ENCODE measurements at regions not wholly inside any gene's neighbourhood (a gene's known extent, or its start where the extent isn't known, plus 50 kb on each side); places are given as distances from the start of the nearest gene placed in this dataset.
A peak's percentile ranks its signal among the peaks of the same experiment; 100 is the strongest.
"Not testable (repeated sequence)": the region's sequence is repeated elsewhere in the genome, so short reads cannot be mapped to it uniquely, and the experiment has no call there.

DNA sequence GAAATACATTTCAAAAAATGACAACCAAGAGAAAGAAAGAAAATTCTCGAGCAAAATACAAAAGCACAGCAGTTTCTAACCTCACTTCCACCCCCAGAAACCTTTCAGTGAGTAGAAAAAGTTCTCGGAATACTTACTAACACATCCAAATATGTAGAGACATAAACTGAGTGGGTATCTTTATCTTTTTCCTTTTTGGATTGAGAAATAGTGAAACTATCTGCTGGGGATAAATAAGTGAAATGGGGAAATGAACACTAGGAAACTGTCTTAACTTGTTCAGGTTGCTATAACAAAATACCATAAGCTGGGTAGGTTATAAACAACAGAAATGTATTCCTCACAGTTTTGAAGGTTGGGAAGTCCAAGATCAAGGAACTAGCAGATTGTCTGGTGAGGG lies 72.0 kb downstream of the VCAM1 start:
- DNase-seq: no peak

DNA sequence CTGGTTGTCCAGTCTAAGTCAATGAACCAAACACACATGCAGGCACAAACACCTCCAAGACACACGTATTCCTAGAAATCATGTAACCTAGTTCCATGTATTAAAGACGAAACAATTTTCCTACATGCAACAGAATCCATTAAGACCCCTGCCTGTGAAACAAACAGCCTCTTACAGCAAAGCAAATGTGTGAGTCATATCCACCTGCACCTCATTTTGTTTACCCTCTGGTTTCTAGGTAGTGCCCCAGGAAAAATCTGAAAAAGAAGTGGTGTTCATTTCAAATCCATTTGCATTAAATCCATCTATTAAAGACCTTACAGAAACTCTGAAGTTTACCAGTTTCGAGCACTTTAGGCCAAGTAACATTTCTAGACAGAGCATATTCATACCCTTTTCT lies 74.1 kb downstream of the VCAM1 start:
- DNase-seq: peak; percentile 3

DNA sequence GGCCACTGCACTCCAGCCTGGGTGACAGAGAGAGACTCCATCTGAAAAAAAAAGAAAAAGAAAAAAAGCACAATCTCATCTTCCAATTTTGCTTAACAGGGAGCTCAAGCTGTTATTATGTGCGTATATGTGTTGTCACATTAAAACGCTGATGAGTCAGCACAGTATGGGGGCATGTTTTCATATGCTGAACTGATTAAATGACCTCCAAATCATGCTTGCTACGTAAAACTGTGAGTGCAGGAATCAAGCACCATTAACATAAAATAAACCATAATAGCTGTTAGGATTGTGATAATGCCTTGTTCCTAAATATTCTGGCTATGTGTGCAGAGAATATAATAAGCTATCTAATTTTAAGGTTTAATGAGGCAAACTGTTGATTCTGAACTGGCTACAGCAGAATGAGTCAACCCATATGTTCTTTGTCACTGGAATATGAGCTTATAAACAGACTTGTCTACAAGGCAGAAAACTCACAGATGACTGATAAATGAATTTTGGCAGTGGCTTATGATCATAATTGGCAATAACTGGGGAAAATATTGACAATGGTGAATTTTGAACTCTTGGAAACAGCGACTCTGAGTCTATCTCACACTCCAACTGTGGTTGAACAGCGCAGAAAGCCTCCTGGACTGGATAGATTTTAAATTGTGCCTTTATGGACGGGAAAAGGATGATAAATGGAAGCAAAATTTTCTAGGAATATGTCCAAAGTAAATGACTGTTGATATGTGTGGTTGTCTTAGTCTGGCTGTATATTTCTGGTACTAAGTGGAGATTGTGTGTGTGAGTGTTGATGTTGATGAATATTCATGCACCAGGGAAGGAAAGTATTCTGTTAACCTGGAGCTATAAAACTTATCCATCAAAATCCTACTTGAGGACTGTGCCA lies 75.5 kb downstream of the VCAM1 start:
- peak; percentile 77 for DNase-seq

DNA sequence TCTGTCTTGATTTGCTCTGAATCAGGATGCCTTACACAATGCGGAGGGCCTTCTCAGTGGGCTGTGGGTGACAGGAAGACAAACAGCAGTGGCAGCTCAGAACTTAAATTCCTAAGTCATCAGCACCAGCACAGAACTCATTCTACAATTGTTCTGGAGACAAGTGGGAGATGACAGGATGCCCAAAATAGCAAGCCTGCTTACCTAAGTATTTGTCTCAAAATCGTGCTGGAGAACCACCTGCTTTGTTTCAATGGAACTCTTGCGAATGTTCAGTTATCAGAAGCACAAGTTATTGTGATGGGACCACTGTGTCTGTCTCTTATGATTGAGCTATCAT lies 76.1 kb downstream of the VCAM1 start:
- no peak for DNase-seq

DNA sequence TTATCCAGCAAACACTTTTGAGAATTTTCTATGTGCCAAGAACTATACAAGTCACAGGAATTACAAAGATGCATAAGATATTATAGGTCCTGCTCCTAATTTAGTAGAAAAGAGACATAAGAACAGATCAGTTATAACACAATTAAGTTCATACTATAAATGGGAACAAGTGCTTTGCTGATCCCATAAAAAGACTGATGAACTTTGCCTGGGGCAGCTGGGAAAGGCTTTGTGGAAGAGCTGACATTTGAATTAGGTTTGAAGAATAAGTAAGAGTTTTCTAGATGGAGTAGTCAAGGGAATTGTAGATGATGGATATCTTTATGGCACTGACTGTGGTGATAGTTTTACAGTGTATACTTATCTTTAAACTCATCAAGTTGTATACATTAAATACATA lies 76.5 kb downstream of the VCAM1 start:
- DNase-seq: no peak

DNA sequence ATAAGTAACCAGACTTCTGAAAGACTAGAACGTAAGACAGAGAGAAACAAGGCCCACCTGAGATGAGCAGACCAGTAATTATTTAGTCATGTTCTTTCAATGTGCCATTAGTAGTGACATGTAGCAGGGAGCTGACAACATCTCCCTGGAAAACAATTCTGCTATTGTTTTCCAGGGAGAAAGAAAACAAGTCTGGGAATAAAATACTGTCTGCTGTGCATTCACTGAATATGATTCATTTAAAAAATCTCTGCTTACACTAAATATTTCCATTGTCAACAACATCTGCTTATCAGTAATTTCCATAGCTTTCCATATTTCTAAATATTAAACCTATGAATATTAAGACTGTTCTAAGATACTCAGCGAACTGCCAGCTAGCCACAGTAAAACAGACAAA lies 80.0 kb downstream of the VCAM1 start:
- DNase-seq: no peak

DNA sequence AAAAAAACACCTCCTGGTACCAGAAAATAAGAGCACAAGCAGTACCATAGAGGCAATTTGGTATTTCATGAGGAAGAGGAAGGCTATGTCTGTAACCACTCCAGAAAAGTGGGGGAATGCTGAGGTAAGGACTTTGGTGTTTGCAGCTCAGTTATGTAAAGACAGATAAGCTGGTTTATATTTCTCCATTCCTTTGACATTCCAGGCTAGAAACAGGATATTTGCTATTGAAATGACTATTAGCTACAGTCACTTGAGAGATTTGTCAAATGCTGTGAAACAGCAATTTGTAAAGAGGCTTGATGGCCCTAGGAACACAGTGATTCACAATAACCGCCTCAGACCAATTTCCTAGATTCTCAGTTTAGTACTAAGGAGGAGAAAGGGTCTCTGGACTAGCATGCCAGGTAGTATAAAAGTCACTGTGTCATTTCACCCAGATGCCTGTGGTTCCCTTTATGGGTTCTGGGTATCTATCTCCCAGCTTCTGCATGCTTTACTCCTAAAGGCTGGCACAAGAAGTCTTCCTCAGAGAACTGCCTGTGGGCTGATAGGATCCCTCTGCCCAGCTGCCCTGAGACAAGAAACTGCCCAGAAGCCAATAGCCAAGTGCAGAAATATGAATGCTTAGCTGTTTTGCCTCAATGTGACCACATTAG lies 80.5 kb downstream of the VCAM1 start:
- no peak for DNase-seq

DNA sequence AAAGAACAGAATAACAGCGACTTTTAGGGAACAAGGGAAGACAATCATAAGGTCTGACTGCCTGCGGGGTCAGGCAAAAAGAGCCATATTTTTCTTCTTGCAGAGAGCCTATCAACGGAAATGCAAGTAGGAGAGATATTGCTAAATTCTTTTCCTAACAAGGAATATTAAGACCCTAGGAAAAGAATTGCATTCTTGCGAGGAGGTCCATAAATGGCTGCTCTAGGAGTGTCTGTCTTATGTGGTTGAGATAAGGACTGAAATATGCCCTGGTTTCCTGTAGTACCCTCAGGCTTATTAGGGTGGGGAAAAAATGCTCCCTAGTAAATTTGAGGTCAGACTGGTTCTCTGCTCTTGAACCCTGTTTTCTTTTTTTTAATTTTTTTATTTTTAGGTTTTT lies 81.7 kb downstream of the VCAM1 start:
- not testable (repeated sequence) for DNase-seq

DNA sequence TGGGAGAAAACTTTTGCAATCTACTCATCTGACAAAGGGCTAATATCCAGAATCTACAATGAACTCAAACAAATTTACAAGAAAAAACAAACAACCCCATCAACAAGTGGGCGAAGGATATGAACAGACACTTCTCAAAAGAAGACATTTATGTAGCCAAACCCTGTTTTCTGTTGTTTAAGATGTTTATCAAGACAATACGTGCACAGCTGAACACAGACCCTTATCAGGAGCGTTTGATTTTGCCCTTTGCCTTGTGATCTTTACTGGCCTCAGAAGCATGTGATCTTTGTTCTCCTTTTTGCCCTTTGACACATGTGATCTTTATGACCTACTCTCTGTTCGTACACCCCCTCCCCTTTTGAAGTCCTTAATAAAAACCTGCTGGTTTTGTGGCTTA lies 83.7 kb downstream of the VCAM1 start:
- DNase-seq: not testable (repeated sequence)

DNA sequence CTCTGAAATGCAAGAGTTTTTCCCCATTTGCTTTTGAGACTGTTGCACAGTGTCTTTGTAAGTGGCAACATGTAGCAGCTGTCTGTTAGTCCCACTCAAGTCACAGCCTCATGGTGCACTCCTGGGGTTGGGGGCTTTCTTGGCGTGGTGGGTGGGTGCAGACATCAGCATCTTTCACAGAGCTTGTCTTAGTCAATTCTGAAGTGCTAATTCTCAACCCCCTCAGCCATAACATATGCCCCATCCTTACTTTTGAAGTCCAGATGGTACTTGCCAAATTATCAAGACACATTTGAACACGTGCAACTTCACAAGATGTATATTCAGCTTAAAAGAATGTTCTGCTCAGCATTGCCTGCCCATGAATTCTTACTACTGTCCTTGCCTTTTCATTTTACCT lies 87.1 kb downstream of the VCAM1 start:
- no peak for DNase-seq

DNA sequence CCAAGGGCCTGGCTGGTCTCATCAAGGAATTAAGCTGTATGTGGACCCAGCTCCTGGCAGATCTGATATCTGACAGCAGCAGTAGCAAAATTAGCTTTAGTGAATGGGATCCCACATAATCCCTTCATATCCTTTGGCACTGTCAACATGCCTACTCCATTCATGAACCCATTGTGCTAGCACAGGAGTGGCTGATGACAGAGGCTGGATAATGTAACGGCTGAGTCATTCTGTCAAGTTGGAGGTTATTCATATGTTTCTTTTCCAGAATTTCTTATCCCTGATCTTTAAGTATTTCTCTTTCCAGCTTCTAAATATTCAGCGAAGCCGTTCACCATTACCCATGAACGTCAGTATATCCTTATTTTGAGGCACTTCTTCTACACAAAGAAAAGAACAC lies 84.3 kb downstream of the EXTL2 start:
- no peak for DNase-seq

DNA sequence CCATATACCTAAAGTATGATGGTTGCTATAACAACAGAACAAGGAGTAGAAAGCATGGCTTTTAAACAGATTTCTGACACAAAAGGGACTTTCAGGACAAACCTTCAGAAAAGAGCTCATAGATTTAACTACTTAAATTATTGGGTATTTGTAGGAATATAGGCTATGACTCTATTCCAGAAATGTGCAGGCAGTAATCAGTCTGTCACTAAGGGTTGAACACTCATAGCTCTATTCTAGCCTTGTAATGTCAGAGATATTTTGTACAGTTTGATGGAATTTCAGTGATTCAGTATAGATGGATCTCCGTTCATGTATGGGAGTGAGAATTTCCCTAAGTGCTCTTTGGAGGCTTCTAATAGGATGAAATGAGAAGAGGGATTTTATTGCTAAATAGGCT lies 82.8 kb downstream of the EXTL2 start:
- DNase-seq: no peak

DNA sequence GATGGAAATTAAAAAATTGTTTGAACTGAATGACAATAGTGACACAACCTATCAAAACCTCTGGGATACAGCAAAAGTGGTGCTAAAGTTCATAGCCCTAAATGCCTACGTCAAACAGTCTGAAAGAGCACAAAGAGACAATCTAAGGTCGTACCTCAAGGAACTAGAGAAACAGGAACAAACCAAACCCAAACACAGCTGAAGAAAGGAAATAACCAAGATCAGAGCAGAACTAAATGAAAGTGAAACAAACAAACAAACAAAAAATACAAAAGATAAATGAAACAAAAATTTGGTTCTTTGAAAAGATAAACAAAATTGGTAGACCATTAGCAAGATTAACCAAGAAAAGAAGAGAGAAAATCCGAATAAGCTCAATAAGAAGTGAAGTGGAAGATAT lies 79.7 kb downstream of the EXTL2 start:
- not testable (repeated sequence) for DNase-seq

DNA sequence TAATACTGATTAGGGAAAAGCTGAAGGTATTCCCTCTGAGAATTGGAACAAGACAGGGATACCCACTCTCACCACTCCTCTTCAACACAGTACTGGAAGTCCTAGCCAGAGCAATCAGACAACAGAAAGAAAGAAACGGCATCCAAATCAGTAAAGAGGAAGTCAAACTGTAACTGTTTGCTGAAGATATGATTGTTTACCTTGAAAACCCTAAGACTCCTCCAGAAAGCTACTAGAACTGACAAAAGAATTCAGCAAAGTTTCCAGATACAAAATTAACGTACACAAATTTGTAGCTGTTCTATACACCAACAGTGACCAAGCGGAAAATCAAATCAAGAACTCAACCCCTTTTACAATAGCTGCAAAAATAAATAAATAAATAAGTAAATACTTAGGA lies 78.6 kb downstream of the EXTL2 start:
- no peak for DNase-seq

DNA sequence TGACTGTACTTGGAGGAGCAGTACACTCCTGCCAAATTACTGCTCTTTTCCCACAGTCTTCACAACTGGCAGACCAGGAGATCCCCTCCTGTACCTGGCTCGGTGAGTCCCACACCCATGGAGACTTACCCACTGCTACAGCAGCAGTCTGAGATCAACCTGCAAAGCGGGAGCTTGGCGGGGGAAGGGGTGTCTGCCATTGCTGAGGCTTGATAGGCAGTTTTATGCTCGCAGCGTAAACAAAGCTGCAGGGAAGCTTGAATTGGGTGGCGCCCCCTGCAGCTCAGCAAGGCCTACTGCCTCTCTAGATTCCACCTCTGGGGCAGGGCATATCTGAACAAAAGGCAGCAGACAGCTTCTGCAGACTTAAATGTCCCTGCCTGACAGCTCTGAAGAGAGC lies 74.4 kb downstream of the EXTL2 start:
- not testable (repeated sequence) for DNase-seq

DNA sequence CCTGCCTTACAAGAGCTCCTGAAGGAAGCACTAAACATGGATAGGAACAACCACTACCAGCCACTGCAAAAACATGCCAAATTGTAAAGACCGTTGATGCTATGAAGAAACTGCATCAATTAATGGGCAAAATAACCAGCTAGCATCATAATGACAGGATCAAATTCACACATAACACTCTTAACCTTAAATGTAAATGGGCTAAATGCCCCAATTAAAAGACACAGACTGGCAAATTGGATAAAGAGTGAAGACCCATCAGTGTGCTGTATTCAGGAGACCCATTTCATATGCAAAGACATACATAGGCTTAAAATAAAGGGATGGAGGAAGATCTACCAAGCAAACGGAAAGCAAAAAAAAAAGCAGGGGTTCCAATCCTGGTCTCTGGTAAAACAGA lies 72.7 kb downstream of the EXTL2 start:
- not testable (repeated sequence) for DNase-seq
